Left lobe of liver (tissue), 2 donors: ENCODE measurements at regions not wholly inside any gene's neighbourhood (a gene's known extent, or its start where the extent isn't known, plus 50 kb on each side); places are given as distances from the start of the nearest gene placed in this dataset.

Experiments
- ATAC-seq: fragments of 200-7000 bp; cut with Tn5 transposase; one replicate; pipeline ENCODE4 v1.9.1; 2020; ENCODE audit warnings: mild to moderate bottlenecking, moderate library complexity
- DNase-seq: peaks from one replicate; pipeline ENCODE4 v3.0.0-alpha.2; 2020; ENCODE audit warnings: low spot score
- donor health status: DM: no; HTN: no; CAD: no; lungs with moderate emphysema.
- donor health status: DM: no; HTN: yes; CAD: no.

DNA sequence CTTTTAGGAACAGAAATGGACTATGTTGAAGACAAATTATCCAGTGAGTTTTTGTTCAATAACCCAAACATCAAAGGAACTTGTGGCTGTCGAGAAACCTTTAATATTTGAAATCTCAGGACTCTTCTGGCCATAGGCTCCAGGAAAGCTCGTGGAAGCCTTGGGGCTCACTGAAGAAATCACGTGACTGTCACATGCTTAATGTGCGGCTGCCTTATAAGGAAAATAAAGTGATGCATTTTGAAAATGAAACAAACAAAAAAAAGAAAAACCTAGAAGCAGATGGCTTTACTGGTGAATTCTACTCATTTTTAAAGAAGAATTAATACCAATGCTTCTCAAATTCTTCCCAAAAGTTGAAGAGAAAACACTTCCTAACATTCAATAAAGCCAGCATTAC is 228.4 kb upstream of the RAB4A start:
- ATAC-seq (no peak), DNase-seq (no peak)

DNA sequence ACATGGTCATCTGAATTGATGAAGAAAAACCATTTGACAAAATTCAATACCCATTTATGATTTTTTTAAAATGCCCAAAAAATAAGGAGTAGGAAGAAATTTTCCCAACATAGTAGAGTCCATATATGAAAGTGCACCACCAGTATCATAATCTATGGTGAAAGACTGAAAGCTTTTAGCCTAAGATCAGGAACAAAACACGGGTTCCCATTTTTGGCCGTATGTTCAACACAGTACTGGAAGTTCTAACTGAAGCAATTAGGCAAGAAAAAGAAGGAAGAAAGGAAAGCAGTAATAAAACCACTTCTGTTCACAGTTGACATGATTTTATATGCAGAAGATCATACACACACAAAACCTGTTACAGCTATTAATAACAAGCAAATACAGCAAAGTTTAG is 227.8 kb upstream of the RAB4A start:
- ATAC-seq, result no peak
- no peak for DNase-seq

DNA sequence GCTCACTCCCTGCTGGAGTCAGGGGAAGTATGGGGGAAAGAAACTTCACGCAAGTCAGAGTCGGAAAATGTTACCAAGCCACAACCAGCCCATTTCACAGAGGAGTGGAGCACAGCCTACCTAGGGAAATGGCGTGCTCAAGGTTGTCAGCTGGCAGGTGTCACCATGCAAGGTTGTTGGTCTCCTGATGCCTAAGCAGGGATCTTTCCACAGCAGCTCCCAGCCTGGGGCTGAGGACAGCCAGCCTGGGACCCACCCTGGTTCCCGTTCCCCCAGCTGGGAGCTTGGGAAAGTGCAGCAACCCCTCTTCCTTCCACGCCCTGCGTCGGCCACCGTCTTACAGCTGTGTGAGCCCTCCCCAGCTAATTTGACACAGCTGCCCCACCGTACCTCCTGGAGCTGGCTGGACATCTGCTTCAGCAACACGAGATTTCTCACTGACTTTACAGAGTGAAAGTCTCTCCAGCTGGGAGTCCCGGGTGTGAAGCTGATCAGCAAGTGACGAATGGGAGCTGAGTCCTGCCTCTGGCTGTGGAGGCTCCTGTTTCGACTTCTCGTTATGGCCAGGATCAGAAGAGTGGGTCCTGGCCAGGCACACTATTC is 224.6 kb upstream of the RAB4A start:
- ATAC-seq, result no peak
- no peak for DNase-seq

DNA sequence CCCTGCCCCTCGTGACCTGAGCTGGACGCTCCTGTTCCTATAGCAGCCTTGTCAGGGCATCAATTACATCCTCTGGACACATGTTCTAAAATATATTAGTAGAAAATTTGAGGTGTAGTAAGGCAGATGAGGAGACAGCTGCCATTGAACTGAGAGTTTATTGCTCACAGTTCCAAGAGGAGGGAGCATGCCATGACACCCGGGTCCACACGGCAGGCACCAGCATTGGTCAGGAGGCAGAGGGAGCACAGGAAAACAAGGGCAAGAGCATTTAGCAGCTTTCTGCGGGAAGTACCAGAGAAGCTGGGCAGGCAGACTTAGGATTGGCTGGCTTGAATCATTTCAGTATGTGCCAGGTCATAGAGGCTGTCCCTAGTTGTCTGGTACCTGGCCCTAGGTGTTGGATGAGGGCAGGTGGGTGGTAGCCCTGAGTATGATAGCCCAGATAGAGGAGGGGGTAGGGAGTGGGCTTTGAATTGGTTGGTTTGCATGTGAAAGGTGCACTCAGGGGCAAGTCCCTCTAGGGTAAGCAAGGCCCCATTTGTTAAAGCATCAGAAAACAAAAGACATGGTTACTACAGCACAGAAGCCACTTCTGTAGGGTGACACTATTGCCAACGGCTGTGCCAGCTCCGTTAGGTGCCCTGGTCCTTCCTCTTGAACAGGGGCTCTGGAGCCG is 223.6 kb upstream of the RAB4A start:
- no peak for ATAC-seq
- peak; percentile 28 for DNase-seq

DNA sequence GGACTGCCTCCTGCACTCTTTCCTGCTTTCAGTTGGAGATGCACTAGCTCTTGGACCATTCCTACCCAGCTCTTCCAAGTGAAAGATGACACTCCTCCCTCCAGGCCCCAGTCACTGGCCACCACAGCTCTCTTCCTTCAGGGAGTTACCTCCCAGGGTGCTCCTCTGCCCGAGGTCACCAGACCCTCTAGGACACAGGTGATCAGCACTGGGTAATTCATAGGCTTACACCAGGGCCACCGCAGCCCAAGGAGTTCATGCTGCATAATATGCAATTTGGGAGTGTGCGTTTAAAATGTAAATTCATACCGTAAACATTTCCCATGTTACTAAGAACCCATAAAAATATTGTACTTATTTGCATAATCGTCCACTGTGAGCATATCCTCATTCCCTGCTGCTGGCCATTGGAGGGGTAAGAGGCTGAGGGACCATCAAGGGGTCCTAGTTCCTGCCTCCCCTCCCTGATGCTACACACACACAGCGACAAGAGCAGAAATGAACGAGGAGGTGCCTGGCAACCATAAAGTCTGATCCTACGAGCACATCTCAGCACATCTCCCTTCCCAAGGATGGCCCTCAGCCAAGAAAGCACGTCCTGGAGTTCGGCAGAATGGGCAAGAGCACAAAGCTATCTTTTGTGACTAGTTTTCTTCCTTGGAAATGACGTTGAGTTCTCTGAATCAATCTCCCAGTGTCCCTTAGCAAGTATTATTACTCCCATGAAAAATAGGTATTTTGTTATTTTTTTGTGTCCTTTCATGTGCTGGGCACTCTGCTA is 222.9 kb upstream of the RAB4A start:
- ATAC-seq (no peak), DNase-seq (peak; percentile 31)

DNA sequence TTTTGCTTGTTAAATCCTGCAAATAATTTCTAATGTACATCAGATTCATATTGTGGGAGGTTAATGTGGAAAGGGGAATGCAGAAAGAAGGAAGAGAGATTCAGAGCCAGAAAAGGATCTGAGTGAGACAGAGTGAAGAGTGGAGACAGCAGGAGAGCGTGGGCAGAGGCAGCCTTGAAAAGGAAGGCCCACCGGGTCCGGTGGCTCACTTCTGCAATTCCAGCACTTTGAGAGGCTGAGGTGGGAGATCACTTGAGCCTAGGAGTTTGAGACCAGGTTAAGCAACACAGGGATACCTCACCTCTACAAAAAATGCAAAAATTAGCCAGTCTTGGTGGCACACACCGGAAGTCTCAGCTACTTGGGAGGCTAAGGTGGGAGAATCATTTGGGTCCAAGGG is 222.0 kb upstream of the RAB4A start:
- no peak for DNase-seq
- no peak for ATAC-seq

DNA sequence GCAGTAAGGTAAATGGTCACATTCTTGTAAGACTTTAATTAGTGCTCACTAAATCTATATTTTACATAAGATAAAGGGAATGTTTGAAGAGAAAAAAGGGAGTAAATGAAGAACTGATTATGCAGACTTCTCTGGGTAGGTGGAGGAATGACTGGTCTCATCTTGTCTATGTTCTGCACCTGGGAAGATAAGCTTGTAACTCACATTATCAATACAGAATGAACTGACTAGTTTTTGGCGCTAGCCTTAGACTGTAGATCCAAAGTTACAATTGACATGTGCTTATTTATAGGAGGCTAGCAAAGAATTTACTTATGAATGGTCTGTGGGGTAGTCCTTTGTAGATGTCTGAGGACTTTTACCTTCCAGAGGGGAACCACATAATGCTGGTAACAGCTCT is 214.9 kb upstream of the RAB4A start:
- DNase-seq (no peak), ATAC-seq (no peak)

DNA sequence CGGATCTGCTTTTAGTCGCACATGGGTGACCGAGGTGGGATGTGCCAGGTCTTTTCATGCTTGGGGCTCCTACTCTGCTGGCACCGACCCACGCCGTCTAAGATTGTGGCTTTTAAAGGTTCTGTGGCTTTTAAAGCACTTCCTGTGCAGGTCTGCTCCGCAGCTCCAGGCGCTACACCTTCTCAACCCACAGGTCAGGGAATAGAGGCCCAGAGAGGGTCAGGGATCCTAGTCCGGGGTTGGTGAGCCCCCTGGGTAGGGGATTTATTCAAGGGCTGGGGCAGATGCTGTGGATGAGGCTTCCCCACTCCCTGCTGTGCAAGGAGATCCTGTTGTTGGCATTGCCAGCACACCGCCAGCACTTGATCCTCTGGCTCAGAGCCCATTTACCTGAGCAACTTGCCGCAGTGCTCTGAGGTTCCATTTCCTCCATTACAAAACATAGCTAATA is 212.8 kb upstream of the RAB4A start:
- DNase-seq (no peak), ATAC-seq (no peak)

DNA sequence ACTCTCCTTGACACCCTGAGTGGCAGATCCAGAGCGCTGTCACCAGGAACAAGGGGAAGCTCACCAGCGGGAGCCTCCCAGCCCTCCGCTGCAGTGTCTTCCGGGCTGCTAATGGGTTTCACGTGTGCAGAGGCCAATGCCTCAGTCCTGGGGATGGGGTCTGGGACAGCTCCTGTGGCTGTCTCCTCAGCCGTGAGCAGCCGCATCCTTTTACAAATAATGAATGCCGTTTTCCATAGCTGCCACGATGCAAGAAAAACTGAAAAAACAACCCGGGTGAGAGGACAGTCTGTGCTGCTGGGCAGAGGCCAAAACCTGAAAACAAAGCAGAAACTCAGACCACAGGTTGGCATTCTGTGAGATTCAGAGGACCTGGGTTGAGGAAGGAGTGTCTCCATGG is 212.2 kb upstream of the RAB4A start:
- DNase-seq, result no peak
- ATAC-seq, result peak; percentile 12

DNA sequence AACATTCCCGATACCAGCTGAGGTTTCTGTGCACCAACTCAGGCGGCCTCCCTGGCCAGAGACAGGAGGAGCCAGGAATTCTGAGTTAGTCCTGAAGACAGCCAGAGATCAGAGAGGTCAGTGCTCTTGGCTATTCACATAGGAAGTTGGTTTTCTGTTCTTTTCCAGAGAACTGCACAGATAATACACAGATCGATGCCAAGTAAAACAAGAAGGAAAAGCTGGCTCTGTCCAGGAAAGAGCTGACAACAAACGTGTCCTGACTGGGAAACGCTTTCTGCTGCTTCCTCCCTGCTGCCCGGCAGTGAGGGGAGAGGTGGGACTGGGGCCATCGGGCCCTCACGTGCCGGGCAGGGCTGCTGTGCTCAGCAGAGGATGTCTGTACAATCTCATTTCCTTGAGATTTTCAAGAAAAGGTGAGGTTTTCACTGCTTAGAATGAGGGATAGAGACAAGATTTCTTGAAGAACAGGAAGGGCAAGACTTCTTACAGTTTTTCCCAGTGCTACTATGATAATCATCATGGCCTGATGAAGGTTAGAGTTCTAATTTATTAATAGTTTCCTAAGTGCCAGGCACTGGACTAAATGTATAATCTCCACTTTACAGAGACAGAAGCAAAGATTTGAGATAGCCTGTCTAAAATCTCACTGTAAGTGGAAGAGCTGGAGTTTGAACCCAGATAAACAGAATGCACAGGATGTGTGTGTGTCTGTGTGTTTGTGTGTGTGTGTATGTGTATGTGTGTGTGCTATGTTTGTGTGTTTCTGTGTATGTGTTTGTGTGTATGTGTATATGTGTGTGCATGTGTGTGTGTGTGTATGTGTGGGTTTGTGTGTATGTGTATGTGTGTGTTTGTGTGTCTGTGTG is 211.0 kb upstream of the RAB4A start:
- DNase-seq (no peak), ATAC-seq (peak; percentile 86)

DNA sequence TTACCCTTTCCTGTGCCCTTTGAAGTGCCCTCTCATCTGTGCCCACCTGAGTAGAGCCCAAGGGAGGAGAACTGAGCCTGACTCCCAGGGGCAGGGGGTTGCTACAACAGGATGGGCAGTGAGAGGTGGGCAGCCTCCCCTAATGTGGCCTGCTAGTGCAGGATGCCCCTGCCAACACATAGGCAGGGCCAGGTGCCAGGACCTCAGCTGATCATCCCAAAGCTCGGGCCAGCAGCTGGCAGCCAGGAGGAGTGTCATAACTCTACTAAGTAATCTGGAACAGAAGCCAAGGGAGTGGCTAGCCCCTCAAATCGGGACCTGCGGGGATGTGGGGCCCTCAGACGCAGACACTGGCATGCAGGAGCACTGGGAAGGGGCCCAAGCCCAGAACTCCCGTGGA is 208.8 kb upstream of the RAB4A start:
- ATAC-seq (peak; percentile 71), DNase-seq (peak; percentile 73)

DNA sequence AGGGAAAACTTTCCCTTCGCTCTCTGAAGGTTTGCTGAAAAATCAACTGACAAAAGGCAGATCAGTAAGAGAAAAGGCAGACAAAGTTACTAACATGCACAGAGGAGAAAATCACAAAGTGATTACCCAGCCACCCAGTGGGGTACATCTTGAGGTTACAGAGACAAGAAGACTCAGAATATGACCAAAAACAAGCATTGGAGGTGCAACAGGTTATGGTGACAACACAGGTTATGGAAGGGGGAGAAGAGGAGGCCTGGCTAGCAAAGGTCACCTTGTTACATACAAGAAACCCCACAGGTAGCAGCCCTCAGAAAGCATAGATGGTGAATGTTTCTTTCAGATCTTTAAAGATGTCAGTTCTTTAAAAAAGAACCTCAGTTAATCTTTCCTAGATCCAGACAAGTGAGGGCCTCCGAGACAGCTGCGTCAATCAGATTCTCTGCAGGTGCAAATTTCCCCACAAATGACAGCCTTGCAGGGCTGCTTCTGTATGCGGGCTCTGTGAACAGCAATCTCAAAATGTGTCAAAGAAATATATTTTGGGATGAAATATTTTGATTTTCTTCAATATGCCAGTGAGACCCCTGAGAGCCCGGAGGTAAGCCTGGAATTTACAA is 207.6 kb upstream of the RAB4A start:
- DNase-seq (no peak), ATAC-seq (no peak)

DNA sequence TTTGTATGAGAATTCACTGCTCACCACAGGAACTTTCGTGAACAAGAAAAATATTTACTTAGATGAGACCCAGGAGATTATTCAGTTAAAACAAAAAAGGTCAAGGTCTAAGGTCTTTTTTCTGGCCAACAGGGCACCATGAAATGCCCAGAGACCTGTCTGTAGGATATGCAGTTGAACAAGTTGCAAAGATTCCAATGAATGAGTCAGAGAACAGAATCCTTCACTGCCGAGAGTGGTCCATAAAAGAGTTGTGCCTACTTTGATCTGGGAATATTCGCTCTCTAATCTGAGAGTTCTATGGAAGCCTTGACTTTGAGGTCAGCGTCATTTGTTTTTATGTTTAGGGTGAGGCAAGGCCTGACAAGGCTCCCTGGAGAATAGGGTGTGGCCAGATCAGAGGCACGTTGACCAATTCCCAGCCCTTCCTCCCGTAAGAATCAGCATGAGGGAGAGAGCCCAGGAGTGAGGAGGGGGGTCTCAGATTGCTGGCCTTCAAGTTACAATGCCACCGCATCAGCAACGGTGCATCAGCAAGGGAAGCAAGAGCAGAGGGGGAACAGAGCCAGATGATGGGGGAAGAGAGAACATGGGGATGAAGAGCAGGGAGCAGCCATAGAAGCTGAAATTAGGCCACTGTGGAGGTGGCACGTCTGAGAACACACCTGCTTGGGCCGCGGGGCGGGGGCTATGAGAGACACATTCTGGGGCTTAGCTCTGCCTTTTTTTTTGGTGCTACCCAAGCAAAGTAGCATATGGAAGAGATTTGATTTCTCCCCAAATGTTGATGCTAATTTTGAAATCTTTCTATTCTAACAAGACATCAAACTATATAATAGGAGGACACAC is 206.4 kb upstream of the RAB4A start:
- ATAC-seq, result no peak

DNA sequence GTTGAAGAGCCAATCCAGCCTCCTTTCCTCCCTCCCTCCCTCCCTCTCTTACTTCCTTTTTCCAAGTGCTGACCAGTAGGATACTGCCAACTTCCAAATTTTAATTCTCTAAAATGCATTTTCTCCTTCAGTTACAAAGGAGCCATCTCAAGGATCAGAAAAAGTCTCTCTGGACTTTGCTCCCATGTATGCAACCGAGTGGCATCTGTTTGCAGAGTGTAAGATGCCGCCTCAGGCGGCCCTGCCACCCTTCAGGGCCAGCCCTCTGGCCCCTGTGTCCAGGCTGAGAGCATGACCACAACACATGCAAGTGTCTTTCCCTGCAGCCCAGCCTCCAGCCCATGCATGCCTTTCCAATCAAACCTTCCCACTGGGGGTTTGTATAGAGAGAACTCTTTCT is 205.3 kb upstream of the RAB4A start:
- ATAC-seq, result no peak
- no peak for DNase-seq

More for the DNA sequence above, 206.4 kb upstream of the RAB4A start:
- no peak for DNase-seq

DNA sequence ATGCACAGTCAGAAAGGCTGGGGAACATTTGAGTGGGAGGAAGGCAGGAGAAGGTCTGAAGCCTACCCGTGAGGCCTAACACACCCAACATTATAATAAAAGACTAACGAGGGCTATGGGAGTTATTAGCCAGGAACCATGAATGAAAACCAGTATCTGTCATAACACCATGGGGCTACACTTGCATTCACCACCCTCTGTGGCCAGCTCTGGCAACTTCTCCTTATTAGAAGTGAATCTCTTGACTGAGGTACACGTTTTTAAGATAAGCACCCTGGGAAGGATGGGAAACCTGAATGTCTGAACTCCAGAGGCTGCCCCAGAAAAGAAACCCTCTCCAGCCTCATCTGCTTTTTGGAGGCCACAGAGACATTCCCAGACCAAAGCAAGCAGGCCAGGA is 204.3 kb upstream of the RAB4A start:
- DNase-seq (no peak), ATAC-seq (no peak)

DNA sequence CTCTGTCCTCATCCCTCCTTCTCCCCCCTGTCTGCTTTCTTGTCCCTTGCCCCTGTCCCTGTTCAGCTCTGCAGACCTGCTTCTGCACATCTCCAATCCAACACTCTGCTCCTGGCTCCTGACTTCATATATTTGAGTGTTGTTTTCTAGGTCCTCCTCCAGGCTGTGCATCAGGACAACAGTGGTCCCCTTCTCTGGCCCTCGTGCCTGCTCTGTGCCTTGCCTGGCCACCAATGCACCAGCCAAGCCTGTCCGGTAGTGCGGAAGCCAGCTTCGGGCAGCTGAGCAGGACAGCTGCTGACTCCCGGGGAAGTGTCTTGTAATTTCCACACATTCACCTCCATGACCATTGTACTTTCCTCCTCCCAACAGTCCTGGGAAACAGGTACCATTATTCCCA is 203.4 kb upstream of the RAB4A start:
- ATAC-seq (no peak), DNase-seq (no peak)

DNA sequence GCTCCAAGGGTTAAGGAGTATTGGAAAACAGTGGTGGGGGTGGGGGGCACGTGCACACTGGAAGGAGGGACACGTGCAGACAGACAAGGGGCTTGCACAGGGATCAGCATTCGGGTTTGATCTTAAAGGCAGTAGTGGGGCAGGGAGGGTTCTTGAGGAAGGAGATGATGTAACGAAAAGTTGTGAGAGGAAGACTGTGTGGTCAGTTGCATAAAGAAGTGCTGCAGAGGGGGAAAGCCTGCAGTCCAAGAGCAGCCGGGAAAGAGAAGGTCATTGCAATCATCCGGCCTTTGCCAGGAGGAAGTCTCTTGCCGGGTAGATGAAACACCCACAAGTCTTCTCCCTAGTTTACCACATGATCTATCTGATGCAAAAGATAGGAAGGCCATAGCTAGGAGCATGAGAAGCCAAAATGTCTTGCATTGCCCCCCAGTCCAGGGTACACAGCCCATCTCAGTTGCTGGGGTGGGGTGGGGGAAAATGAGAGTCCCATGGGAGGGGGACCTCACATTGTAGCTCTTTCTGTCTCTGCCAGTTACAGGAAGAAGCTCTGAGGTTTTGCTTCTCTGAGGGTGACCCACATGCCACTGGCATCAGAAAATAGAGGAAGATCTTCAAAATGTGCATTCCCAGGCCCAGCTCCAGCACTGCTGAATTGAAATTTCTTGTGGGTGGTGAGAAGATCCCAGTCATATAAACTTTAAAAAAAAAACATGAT is 202.5 kb upstream of the RAB4A start:
- ATAC-seq (peak; percentile 57), DNase-seq (no peak)

DNA sequence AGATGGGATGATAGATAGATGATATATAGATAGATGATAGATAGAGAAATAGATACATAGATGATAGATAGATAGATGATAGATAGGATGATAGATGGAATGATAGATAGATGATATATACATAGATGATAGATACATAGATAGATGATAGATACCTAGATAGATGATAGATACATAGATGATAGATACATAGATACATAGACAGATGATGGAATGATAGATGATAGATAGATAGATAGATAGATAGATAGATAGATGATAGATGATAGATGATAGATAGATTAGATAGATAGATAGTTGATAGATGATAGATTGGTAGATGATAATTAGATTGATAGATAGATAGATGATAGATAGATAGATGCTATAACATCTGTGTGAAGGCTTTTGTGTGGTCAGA is 201.7 kb upstream of the RAB4A start:
- ATAC-seq (no peak), DNase-seq (no peak)

DNA sequence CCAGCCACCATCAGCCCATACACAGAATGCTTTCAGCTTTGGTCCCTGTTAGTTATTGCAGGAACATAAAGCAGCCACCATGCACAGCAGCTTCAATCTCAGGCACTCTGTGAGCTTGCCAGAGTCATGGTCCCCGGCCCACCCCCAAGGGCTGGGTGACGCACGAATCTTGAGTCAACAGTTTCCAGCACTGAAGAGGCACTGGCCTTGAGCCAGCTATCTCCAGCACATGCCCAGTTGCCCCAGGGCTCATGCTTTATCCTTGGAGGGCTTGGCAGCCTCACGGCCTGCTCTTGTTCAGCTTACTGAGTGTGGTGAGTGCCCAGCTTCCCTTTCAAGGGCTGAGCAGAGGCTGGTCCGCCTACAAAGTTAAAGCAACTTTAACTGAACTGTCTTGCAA is 200.7 kb upstream of the RAB4A start:
- no peak for DNase-seq
- peak; percentile 44 for ATAC-seq
